ENCODE measurements at regions not wholly inside any gene's neighbourhood (a gene's known extent, or its start where the extent isn't known, plus 50 kb on each side); places are given as distances from the start of the nearest gene placed in this dataset.

GRCh38 chr1:22221233-22221780, 78.4 kb upstream of the WNT4 start:
- DNase-seq, result no peak

DNA sequence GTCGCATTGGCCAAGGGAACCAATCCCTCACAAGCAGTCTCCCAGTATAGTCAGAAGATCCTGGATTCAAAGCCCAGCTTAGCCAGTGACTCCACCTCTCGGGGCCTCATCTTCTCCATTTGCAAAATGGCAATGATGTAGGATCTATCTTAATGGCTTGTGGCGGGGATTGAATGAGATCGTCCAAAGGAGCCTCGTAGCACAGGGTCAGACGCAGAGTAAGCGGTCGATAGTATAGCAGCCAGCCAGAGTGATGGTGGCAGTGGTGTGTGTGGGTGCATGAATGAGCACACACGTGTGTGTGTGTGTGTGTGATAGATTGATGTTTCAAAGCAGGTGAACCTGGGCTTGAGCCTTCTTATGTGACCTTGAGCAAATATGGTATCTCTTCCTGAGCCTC, 79.8 kb upstream of the WNT4 start:
- no peak for DNase-seq

DNA sequence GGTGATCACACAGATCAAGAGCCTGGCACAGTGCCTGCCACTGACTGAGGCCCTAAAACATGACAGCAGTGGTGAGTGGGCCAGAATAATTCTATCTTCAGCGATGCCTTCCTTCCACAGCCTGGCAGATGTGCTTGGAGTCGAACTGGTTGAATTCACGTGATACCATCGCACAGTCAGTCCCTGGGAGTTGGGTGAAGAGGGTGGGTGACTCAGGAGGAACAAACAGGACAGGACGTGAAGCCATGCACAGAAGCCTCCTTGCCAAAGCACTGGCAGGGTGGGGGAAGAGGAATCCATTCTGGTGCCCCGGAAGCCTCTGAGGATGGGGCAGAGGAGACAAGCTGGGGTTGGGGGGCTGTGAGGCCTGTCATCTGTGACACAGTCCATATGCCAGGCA, 80.3 kb upstream of the WNT4 start:
- DNase-seq, result no peak

- no peak for DNase-seq
Measured at GRCh38 chr1:22224091-22224490, 81.2 kb upstream of the WNT4 start.

- DNase-seq, result no peak
Measured at GRCh38 chr1:22224631-22225030, 81.7 kb upstream of the WNT4 start.

DNA sequence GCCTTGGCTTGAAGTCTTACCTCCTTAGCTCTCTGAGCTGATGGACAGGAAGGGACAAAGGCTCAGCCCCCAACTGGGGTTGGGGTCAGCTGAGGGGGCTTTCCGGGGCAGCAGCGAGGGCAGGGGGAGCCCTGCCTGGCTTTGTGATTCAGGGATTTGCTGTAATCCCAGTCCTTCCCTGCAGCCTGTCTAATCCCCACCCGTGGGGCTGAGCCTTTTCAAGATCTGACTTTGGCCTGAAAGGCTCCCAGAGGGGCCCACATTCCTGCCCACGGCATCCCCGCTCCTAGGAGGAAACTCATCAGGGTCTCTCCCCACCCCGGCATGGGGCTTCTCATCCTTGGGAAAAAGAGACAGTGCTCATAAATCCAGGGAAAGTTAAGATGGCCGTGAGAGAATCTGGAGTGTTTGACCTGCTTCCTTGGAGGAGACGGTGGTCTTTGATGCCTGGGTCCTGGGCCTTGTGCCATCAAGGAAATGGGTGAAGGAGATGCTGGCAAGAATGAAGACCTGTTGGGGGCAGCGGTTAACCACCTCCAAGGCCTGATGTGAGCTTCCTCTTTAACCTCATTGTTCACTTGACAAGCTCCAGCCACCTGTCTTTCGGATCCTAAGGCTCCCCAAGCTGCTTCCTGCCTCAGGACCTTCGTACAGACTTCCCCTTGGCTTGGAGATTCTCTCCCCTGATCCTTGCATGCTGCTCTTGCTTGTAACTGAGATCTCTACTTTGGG, 83.1 kb upstream of the WNT4 start:
- no peak for DNase-seq

DNA sequence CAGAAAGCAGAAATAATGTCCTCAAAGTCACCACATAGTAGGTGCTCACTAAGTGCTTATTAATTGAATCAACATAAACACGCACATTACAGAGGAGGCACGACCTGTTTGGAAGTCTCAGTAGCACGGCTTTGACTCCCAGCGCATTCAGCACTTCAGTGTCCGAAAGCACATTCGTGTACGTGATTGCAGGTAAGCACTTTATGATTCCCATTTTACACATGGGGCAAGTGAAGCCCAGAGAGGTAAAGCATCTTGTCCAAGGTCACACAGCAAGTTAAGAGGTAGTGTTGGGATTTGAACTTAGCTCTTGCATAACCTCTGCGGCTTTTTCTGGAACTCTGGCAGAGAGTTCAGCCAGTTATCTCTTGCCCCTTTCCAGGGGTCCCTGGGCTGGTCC, 85.2 kb upstream of the WNT4 start:
- DNase-seq, result no peak

DNA sequence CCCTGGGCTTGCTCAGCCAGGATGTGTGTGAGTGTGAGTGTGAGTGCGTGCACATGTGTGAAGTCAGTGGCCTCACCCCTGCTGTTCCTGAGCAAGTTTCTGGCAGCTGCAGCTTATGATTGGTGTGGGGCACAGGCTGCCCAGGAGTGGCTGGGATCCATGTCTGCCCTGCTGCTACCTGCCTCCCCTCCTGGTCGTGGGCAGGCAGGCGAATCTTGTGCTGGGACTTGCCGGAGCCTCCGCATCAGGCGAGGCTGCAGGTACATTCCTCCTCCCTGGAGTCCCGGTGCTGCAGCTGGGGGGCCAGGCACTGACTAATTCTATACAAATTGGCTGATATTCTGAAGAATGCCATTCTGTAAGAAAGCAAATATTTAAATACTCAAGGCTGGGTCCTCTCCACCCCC, 85.6 kb upstream of the WNT4 start:
- no peak for DNase-seq

GRCh38 chr1:22229379-22229778, 86.5 kb upstream of the WNT4 start:
- DNase-seq, result no peak

GRCh38 chr1:22231068-22231593, 88.2 kb upstream of the WNT4 start:
- no peak for DNase-seq

- DNase-seq, result no peak
Measured at GRCh38 chr1:22231995-22232690, 89.2 kb upstream of the WNT4 start.

GRCh38 chr1:22233222-22233621, 90.3 kb upstream of the WNT4 start:
- DNase-seq, result no peak

GRCh38 chr1:22234476-22235030, 91.7 kb upstream of the WNT4 start:
- DNase-seq, result no peak

DNA sequence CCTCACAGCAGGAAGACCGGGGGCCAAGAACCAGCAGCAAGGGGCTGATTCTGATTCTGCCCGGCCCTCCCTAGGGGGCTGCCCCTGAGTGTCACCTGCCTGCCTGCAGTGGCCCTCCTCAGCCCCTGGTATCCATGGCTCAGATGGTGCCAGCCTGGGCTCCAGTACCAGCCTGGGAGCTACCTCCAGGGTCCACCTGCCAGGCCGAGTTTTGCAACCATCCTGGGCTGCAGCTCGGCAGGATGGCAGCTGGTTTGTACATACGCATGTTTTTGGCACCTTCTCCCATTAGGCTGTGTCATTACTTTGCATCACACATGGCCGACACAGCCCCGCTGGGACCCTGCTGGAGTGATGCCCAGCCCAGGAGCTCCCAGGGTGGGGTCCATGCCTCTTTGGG, 93.3 kb upstream of the WNT4 start:
- no peak for DNase-seq

DNA sequence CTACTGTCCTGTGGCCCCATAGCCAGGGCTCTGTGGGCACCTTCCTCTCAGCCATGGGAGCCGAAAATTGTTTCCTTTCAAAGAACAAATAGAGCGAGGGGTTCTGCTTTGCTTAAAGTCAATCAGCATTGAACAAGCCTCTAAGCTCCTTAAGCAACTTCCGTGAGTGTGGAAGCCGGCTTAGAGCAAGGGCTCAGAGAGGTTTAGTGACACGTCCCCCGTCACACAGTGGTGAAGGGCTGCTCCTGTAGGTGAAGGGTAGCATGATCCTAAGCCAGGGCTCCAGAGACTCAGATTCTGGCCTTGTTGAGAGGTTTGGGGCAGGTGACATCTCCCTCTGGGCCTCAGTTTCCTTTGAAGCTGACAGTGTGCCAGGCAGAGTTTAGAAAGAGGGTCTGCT, 94.0 kb upstream of the WNT4 start:
- DNase-seq, result no peak

- no peak for DNase-seq
Measured at GRCh38 chr1:22237433-22238093, 94.7 kb upstream of the WNT4 start.

DNA sequence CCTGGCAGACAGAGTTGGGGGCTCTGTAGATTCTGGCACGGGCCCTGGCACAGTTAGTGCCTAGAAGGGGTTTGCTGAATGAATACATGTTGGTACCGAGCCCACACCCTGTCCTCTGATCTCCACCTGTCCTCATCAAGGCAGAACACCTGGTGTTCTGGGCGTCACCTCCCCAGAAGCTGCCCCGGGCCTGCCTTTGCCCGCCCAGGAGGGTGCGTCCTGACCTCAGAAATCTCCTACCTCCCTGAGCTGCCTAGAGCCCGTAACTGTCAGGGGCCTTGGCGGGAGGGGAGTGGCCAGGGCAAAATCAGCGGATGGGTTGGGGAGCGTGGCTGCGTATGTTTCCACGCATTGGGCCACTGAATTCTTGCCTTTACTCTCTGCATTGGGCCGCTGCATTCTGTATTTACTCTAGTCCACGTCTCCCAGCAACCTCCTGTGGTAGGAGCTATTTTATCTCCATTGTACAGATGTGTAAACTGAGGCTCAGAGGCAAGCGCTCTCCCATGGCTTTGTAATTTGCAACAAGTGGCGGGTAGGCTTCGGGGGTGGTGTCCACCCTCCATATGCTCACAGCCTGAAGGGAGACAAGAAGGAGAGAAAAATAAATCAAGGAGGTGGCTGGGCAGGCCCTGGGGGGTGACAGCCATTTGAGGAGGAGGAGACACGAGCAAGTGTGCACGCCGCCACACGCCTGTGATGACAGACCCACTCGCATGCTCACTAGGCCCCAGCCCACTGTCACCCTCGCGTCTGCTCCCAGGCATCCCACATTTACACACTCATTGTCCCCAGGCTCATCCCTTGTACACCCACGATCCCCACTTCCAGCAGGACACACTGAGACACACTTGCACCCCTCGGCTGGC, 95.7 kb upstream of the WNT4 start:
- no peak for DNase-seq

GRCh38 chr1:22239378-22239777, 96.5 kb upstream of the WNT4 start:
- DNase-seq, result no peak

GRCh38 chr1:22241250-22241649, 98.4 kb upstream of the WNT4 start:
- DNase-seq, result no peak

- no peak for DNase-seq
Measured at GRCh38 chr1:22241811-22242210, 98.9 kb upstream of the WNT4 start.

- DNase-seq, result no peak
Measured at GRCh38 chr1:22245100-22245650, 102.3 kb upstream of the WNT4 start.

DNA sequence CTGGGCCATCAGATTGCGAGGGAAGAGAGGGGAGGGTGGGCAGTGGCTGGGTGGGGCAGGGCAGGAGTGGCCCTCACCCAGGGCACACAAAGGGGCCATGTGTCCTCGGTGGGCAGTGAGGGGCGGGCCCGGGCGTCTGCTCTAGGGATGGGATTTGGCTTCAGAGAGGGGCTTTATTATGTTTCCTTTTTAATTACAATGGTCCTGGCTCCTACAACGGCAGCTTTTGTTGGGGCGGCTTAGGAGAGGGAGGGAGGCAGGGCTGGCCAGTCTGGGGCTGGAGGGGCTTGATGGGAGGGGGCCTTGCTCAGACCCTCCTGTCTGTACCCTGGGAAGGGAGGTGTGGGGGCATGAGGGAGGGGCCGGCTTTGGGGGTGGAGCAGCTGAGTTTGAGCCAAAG, 102.8 kb upstream of the WNT4 start:
- no peak for DNase-seq
